ELR (cell line): ENCODE measurements at regions not wholly inside any gene's neighbourhood (a gene's known extent, or its start where the extent isn't known, plus 50 kb on each side); places are given as distances from the start of the nearest gene placed in this dataset.

ENCODE experiments used
- DNase-seq: peaks from one replicate; pipeline ENCODE4 v3.0.0-alpha.2; 2015; ENCODE audit warnings: low read depth

- DNase-seq = no peak
These were observed 338.2 kb upstream of the SMIM30 start for GRCh38 chr7:113456533-113456932.

- DNase-seq = no peak
These were observed 336.3 kb upstream of the SMIM30 start for GRCh38 chr7:113454597-113455169.

GRCh38 chr7:113452245-113452644, 333.9 kb upstream of the SMIM30 start:
- no peak for DNase-seq

GRCh38 chr7:113446791-113447190, 328.4 kb upstream of the SMIM30 start:
- DNase-seq = no peak

- no peak for DNase-seq
These were observed 328.0 kb upstream of the SMIM30 start for GRCh38 chr7:113446391-113446790.

GRCh38 chr7:113444261-113444660, 325.9 kb upstream of the SMIM30 start:
- DNase-seq = peak; percentile 52

GRCh38 chr7:113440173-113440572, 321.8 kb upstream of the SMIM30 start:
- no peak for DNase-seq

GRCh38 chr7:113431406-113431805, 313.1 kb upstream of the SMIM30 start:
- DNase-seq = no peak

- no peak for DNase-seq
These were observed 305.9 kb upstream of the SMIM30 start for GRCh38 chr7:113424185-113424817.

GRCh38 chr7:113421696-113422330, 303.5 kb upstream of the SMIM30 start:
- peak; percentile 89 for DNase-seq

- no peak for DNase-seq
These were observed 296.2 kb upstream of the SMIM30 start for GRCh38 chr7:113414401-113415035.

- no peak for DNase-seq
These were observed 294.1 kb upstream of the SMIM30 start for GRCh38 chr7:113412410-113412809.

- no peak for DNase-seq
These were observed 292.4 kb upstream of the SMIM30 start for GRCh38 chr7:113410796-113411195.

GRCh38 chr7:113408999-113409398, 290.6 kb upstream of the SMIM30 start:
- no peak for DNase-seq

- no peak for DNase-seq
These were observed 287.1 kb upstream of the SMIM30 start for GRCh38 chr7:113405296-113406056.

- DNase-seq = peak; percentile 41
These were observed 285.9 kb upstream of the SMIM30 start for GRCh38 chr7:113404245-113404644.

- DNase-seq = no peak
These were observed 284.1 kb upstream of the SMIM30 start for GRCh38 chr7:113402482-113402881.

GRCh38 chr7:113402005-113402404, 283.7 kb upstream of the SMIM30 start:
- no peak for DNase-seq

GRCh38 chr7:113394856-113395255, 276.5 kb upstream of the SMIM30 start:
- no peak for DNase-seq

GRCh38 chr7:113392841-113393540, 274.6 kb upstream of the SMIM30 start:
- DNase-seq = no peak

GRCh38 chr7:113392421-113392820, 274.1 kb upstream of the SMIM30 start:
- no peak for DNase-seq
